HFF-Myc (cell line): ENCODE measurements at regions not wholly inside any gene's neighbourhood (a gene's known extent, or its start where the extent isn't known, plus 50 kb on each side); places are given as distances from the start of the nearest gene placed in this dataset.
"Not testable (repeated sequence)": the region's sequence is repeated elsewhere in the genome, so short reads cannot be mapped to it uniquely, and the experiment has no call there.

Experiments
- DNase-seq: peaks from one replicate; pipeline ENCODE4 v3.0.0-alpha.2; 2011; ENCODE audit warnings: low read depth; ENCODE audit errors: extremely low read depth
- H3K4me3 ChIP-seq: replicated peaks from 2 replicates; pipeline ENCODE4 v1.5.1; 2011; ENCODE audit warnings: low read depth, mild to moderate bottlenecking, control low read depth, low read length
- CTCF ChIP-seq: IDR thresholded peaks from 2 replicates; pipeline ENCODE4 v1.5.1; 2012; ENCODE audit warnings: mild to moderate bottlenecking, low read depth, low read length, control low read depth; ENCODE audit errors: missing control alignments

- no peak for TF ChIP-seq CTCF
- no peak overlapping the region for H3K4me3 ChIP-seq
Measured at GRCh38 chrX:47722260-47722659, 63.3 kb upstream of the UXT start.

GRCh38 chrX:47715078-47715477, 56.1 kb upstream of the UXT start:
- DNase-seq = not testable (repeated sequence)

More at GRCh38 chrX:47722260-47722659, 63.3 kb upstream of the UXT start:
- no peak for DNase-seq

GRCh38 chrX:47712675-47713074, 53.7 kb upstream of the UXT start:
- H3K4me3 ChIP-seq, DNase-seq: not testable (repeated sequence)

More at GRCh38 chrX:47715078-47715477, 56.1 kb upstream of the UXT start:
- not testable (repeated sequence) for H3K4me3 ChIP-seq

GRCh38 chrX:47710252-47710651, 51.3 kb upstream of the UXT start:
- no peak overlapping the region for H3K4me3 ChIP-seq
- DNase-seq = no peak
- TF ChIP-seq CTCF = no peak
